RWPE2 (cell line): ENCODE measurements at regions not wholly inside any gene's neighbourhood (a gene's known extent, or its start where the extent isn't known, plus 50 kb on each side); places are given as distances from the start of the nearest gene placed in this dataset.

Experiments
- ATAC-seq: fragments of 200-7000 bp; cut with Tn5 transposase; 3 replicates; pipeline ENCODE4 v1.9.1; 2021; ENCODE audit warnings: low read depth
- DNase-seq: peaks from one replicate; pipeline ENCODE4 v3.0.0-alpha.2; 2020; ENCODE audit warnings: low spot score
- H3K27ac ChIP-seq: fragments of 450-650 bp; 2 replicates; pipeline ENCODE4 v1.5.1; 2017; ENCODE audit warnings: mild to moderate bottlenecking; ENCODE audit not compliant: poor library complexity, severe bottlenecking
- H3K27me3 ChIP-seq: fragments of 250-450 bp; sonication (Bioruptor Pico); 2 replicates; pipeline ENCODE4 v1.5.1; 2021; ENCODE audit warnings: mild to moderate bottlenecking, moderate library complexity; ENCODE audit not compliant: insufficient read depth, poor library complexity, severe bottlenecking
- H3K36me3 ChIP-seq: fragments of 250-450 bp; sonication (Bioruptor Pico); 2 replicates; pipeline ENCODE4 v1.5.1; 2020; ENCODE audit warnings: low read depth, mild to moderate bottlenecking, moderate library complexity
- H3K4me1 ChIP-seq: fragments of 250-450 bp; sonication (Bioruptor Pico); 2 replicates; pipeline ENCODE4 v1.5.1; 2021; ENCODE audit warnings: mild to moderate bottlenecking, moderate library complexity; ENCODE audit not compliant: insufficient read depth, poor library complexity, severe bottlenecking
- H3K4me3 ChIP-seq: fragments of 250-450 bp; sonication (Bioruptor Pico); 2 replicates; pipeline ENCODE4 v1.5.1; 2021; ENCODE audit warnings: mild to moderate bottlenecking, moderate library complexity; ENCODE audit not compliant: severe bottlenecking
- H3K9me3 ChIP-seq: fragments of 250-450 bp; sonication (Bioruptor Pico); 2 replicates; pipeline ENCODE4 v1.5.1; 2021; ENCODE audit warnings: mild to moderate bottlenecking, moderate library complexity; ENCODE audit not compliant: severe bottlenecking
- CTCF ChIP-seq: fragments of 450-650 bp; IDR thresholded peaks from one replicate; pipeline ENCODE4 v1.5.1; 2017; ENCODE audit warnings: mild to moderate bottlenecking, moderate library complexity; ENCODE audit not compliant: poor library complexity, severe bottlenecking

GRCh38 chr12:98096436-98096835 lies 419.0 kb upstream of the TMPO start:
- DNase-seq (no peak), ATAC-seq (no peak)
- no peaks in the 10 kb centered on the region for H3K27me3 ChIP-seq
- no peak overlapping the region for H3K4me3 ChIP-seq
- no peak for TF ChIP-seq CTCF
- H3K4me1 ChIP-seq = no peaks in the 10 kb centered on the region
- no peaks in the 10 kb centered on the region for H3K36me3 ChIP-seq
- H3K9me3 ChIP-seq = no peaks in the 10 kb centered on the region
- no peak overlapping the region for H3K27ac ChIP-seq

- Histone ChIP-seq H3K27ac (no peak overlapping the region), H3K4me3 (no peak overlapping the region), H3K4me1 (no peaks in the 10 kb centered on the region), H3K27me3 (no peaks in the 10 kb centered on the region), H3K36me3 (no peaks in the 10 kb centered on the region), H3K9me3 (no peaks in the 10 kb centered on the region)
- ATAC-seq (no peak), DNase-seq (no peak)
- TF ChIP-seq CTCF = no peak
Observed at GRCh38 chr12:98106031-98106683, 409.2 kb upstream of the TMPO start.

GRCh38 chr12:98109266-98109665 lies 406.1 kb upstream of the TMPO start:
- no peaks in the 10 kb centered on the region for H3K4me1 ChIP-seq
- DNase-seq = no peak
- H3K4me3 ChIP-seq = no peak overlapping the region
- H3K27me3 ChIP-seq = no peaks in the 10 kb centered on the region
- TF ChIP-seq CTCF = no peak
- no peak for ATAC-seq
- no peaks in the 10 kb centered on the region for H3K9me3 ChIP-seq
- H3K27ac ChIP-seq = no peak overlapping the region
- no peaks in the 10 kb centered on the region for H3K36me3 ChIP-seq

GRCh38 chr12:98110536-98110935 lies 404.9 kb upstream of the TMPO start:
- ATAC-seq (no peak), DNase-seq (no peak)
- H3K36me3 ChIP-seq = no peaks in the 10 kb centered on the region
- no peaks in the 10 kb centered on the region for H3K27me3 ChIP-seq
- no peak overlapping the region for H3K4me3 ChIP-seq
- no peaks in the 10 kb centered on the region for H3K9me3 ChIP-seq
- no peak for TF ChIP-seq CTCF
- H3K4me1 ChIP-seq = no peaks in the 10 kb centered on the region
- no peak overlapping the region for H3K27ac ChIP-seq

- no peaks in the 10 kb centered on the region for H3K27me3 ChIP-seq
- TF ChIP-seq CTCF = no peak
- no peaks in the 10 kb centered on the region for H3K4me1 ChIP-seq
- no peak overlapping the region for H3K27ac ChIP-seq
- H3K9me3 ChIP-seq = no peaks in the 10 kb centered on the region
- ATAC-seq = no peak
- DNase-seq = no peak
- no peaks in the 10 kb centered on the region for H3K36me3 ChIP-seq
- no peak overlapping the region for H3K4me3 ChIP-seq
Observed at GRCh38 chr12:98113548-98113947, 401.8 kb upstream of the TMPO start.
